PFSK-1 (cell line): ENCODE measurements at regions not wholly inside any gene's neighbourhood (a gene's known extent, or its start where the extent isn't known, plus 50 kb on each side); places are given as distances from the start of the nearest gene placed in this dataset.

ENCODE experiments used
- FOXP2 ChIP-seq: optimal IDR thresholded peaks from 2 replicates; pipeline ENCODE3; 2011; ENCODE audit warnings: borderline replicate concordance, control low read depth, inconsistent platforms; ENCODE audit not compliant: insufficient read depth; ENCODE audit errors: extremely low read length, extremely low read depth
- POLR2AphosphoS5 ChIP-seq: IDR thresholded peaks from 2 replicates; pipeline ENCODE4 v1.6.1; 2012; ENCODE audit warnings: low read depth, mild to moderate bottlenecking, control low read depth, low read length, moderate library complexity
- REST ChIP-seq, 2 experiments: IDR thresholded peaks; 2 replicates each; pipeline versions ENCODE4 v1.6.1 to v1.8.0; 2011 to 2012; ENCODE audit warnings: low read depth in 2 of 2, low read length in 2 of 2, control low read depth in 1 of 2, inconsistent platforms in 1 of 2, mild to moderate bottlenecking in 1 of 2, moderate library complexity in 1 of 2; ENCODE audit not compliant: insufficient read depth in 1 of 2
- TAF1 ChIP-seq: IDR thresholded peaks from 2 replicates; pipeline ENCODE4 v1.6.1; 2012; ENCODE audit warnings: low read length, control low read depth, borderline replicate concordance; ENCODE audit not compliant: insufficient read depth

DNA sequence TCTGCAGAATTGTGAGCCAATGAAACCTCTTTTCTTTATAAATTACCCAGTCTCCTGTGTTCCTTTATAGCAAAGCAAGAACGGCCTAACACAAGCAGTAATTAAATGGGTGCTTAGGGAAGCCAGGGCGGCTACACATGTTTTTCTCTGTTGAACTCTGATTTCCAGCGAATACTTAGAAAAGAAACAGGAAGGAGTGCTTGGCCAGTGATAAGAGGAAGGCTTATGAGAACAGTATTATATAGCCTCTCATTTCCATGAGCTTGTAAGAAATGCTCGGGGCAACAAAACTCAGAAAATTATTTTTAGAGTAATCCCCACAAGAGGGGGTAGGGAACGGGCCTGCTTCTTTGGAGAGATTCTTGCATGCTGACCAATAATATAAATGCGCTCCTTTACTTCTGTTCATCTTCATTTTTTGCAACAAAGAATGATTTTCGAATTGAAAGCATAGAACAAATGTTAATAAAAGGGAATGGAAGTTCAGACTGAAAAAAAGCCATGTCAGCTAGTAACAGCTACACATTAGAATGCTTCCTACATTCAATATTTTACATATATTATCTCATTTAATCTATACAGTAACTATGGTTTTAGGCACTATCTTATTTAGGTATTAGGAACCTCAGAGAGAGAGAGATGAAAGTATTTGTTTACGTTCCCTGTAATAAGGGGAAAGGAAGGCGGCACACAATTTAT, 49.7 kb upstream of the CCDC85A start:
- TF ChIP-seq POLR2AphosphoS5 (no peak), REST (IDR thresholded peaks at IDR 0.05; ENCODE audit: insufficient read depth in 1 of 2, low read depth in 2 of 2, low read length in 2 of 2) (no peak), TAF1 (no peak), FOXP2 (no peak)
